Renal cortical epithelial cell (primary cell): ENCODE measurements at regions not wholly inside any gene's neighbourhood (a gene's known extent, or its start where the extent isn't known, plus 50 kb on each side); places are given as distances from the start of the nearest gene placed in this dataset.
A peak's percentile ranks its signal among the peaks of the same experiment; 100 is the strongest.

Source experiments
- DNase-seq: peaks from one replicate; pipeline ENCODE4 v3.0.0-alpha.2; 2011; ENCODE audit warnings: low read depth

DNA sequence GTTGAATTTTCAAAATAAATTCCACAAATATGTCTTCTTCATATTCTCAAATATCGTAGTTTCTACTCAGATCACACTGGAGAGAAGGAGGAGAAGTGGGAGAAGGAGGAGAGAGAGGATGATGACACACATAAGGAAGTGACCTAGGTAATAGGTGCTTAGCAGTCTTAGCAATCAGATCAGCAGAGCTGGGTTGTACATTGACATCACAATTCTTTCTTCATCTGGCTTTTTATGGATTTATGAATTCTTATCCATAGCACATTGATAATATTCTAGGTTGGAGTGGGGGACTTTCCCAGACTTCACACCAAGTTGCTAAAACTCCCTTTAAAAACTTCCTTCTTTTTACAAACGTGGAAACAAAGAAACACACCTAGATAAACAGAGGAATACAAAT, 86.9 kb downstream of the FGF9 start:
- no peak for DNase-seq

DNA sequence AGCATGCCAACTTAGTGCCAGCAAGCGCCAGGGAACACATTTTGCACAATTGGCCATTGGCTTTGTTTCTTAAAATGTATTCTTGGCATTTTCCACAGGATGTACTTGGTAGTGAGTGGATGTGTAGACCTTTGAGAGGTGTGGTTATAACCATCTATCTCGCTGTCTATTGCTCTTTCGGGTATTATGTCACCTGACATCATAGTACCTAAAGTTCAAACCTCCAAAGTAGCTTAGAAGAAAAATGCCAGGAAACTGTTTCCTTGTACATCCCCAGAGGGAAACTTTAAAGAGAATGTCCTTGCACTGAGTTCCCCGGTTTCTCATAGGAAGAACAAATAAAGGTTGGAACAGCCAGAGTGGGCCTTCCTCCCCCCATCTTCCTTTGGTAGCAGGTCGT, 87.6 kb downstream of the FGF9 start:
- DNase-seq, result no peak

DNA sequence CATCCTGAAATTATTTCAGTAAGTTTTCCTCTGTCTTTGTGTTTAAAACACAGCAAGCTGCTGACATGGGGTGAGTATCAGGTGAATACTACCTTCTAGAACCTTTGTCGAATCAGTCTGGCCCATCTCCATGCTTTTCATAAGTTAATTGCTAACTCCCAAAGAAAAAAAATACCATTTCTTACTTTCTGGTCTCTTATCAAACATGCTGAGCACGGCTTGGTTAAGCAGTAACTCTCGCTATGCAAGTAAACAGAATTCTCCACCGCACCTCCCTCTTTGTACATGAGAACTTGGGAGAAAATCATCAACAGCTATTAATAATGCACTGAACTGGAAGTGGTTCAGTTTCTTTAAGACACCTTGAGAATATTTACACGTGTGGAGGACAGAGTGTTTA, 88.6 kb downstream of the FGF9 start:
- peak; percentile 88 for DNase-seq

DNA sequence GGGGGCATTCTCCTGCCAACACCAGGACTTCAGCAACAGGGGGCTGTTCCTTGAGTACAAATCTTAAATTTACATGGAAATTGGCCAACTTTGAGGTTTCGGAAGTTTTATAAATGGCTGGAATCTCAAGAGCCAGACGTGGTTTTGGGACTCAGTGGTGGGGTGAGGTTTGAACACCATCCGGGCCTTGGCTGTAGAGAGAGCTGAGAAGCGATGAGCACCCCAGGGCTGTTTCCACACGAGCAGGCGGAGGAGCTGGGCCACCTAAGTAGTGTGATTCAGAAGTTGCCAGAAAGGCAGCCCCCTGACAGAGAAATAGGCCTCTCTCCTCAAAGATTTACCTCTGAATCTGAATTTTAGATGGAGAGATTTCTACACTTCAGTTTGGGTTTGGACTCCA, 89.0 kb downstream of the FGF9 start:
- DNase-seq, result no peak

DNA sequence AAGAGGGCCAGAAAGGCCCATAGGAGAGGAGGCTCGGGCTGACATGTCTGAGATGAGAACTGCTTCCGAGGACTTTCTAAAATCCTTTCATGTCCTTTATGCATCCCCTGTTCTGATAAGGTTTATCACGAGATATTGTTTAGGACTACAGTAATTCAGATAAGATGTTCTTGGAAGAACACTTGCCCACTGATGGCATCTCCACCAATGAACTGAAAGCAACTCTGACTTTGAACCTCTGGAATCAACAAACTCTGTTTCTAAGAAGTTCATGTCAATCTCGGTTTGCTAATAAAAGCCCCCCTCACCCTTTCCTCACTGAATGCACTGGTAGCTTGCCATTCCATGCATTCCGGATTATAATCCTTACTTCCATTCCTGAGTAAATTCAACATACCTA, 90.9 kb downstream of the FGF9 start:
- DNase-seq, result no peak

DNA sequence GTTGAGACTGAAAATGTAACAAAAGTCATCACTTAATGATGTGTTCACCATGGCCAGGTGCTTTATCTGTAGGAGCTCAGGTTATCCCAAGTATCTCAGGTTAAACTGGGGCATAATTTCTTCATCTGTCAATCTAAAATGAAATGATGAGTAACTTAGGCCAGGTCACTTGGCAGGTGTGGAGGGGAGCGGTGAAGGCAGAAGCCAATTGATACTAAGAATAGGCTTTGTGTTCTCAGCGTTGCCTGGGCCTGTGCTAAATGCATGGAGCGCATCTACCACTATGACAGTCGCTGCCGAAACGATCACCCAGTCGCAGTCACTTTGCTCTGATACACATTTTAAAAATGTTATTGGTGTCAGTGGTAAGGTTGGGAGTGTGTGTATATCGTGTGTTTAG, 91.6 kb downstream of the FGF9 start:
- no peak for DNase-seq

DNA sequence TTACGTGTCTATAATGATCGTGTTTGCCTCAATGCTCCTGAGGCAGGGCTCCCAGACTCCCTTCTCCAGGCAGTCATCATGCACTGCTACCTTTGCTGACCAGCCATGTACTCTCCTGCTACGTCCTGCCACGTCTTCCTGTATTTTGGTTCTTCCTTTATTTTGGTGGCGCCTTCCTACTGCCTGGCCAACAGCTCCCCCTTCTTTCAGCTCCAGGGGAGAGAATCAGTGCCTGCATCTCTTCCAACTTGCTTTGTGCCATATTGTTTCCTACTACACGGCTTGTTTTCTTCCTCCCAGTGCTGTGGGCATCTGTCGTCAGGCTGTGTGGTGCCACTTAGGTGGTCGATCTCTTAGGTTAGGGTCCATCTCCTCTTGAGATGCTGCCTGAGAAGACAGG, 96.2 kb downstream of the FGF9 start:
- no peak for DNase-seq

- DNase-seq, result no peak
Measured at GRCh38 chr13:21771075-21771474, 100.2 kb downstream of the FGF9 start.

- DNase-seq, result no peak
Measured at GRCh38 chr13:21777166-21777565, 106.3 kb downstream of the FGF9 start.

- DNase-seq, result no peak
Measured at GRCh38 chr13:21777813-21778212, 106.9 kb downstream of the FGF9 start.

GRCh38 chr13:21782736-21783135, 111.9 kb downstream of the FGF9 start:
- no peak for DNase-seq

DNA sequence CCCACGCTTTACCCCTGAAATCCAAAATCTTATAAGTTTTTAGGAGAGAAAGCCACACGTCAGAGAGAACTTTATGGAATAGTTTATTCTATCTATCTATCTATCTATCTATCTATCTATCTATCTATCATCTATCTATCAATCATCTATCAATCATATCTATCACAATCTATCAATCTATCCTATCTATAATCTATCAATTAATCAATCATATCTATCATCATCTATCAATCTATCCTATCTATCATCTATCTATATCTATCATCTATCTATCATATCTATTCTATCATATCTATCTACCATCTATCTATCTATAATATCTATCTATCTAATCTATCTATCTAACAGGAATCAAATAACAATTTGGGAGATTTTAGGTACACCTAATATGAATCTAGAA, 115.1 kb downstream of the FGF9 start:
- DNase-seq, result no peak

DNA sequence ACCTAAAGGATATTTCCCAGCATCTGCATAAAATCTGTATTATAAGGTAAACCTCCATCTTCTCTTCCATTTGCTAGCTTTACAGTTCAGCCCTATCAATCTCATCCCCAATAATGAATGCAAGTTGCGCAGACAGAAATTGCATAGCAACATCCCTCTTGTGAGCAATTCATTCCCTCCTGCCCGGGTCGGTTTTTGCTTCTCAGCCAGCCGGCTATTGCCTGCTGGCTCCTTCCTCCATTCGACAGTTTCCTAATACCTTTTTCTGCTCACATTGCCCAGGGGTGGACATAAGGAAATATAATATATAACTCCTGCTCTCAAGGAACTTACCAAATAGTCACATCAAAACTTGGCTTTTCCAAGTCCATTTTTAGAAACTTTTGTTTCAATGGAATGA, 125.2 kb downstream of the FGF9 start:
- DNase-seq, result no peak

GRCh38 chr13:21796775-21797514, 126.1 kb downstream of the FGF9 start:
- no peak for DNase-seq

GRCh38 chr13:21797736-21798135, 126.9 kb downstream of the FGF9 start:
- no peak for DNase-seq

- DNase-seq, result no peak
Measured at GRCh38 chr13:21798181-21798580, 127.3 kb downstream of the FGF9 start.

DNA sequence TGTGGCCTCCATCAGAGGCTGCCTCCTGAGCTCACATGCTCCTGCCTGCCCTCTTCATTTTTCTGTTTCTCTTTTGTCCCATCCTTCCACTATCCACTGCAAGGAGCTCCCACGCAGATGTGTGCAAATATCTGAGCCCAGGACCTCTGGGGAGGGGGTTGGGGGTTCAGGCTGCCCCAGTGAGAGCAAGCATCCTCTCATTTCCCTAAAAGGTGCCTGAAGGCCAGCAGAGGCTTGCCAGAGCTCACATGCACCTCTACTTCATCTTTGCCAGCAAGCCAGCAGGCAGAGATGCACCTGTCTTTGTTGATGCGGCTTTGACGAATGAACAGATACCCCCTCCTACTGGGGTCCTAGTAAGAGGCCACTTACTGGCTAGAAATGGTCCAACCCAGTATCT, 128.8 kb downstream of the FGF9 start:
- DNase-seq, result no peak

DNA sequence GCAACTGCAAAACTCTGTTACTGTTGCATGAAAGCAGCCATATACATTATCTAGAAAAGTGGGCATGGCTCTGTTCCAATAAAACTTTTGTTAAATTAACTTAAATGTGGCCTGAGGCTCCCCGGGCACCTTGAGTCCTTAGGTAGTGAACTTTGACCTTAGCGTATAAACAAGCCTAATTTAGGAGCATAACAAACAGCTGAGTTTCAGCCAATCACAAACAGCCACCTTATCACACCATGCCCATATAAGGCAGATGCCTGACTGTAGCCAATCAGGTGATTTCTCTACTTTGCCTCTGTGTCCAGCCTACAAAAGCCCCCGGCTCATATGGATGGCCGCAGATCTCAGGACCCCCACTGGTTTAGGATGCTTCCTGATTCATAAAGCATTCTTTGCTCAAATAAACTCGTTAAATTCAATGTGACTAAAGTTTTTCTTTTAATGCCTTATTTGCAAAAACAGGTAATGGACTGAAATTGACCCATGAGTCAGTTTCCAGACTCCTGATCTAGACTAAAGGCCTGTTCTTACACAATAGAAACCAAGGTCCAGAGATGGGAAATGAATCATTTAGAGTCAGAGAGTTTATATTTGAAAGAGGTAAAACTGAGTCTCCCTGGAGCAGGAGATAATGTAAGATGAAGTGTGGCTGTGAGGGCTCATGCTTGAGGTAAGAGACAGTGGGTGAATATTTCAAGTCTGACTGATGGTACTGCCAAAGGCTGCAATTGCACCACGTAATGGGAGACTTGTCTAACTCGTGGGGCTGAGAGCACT, 130.2 kb downstream of the FGF9 start:
- DNase-seq, result peak; percentile 90

DNA sequence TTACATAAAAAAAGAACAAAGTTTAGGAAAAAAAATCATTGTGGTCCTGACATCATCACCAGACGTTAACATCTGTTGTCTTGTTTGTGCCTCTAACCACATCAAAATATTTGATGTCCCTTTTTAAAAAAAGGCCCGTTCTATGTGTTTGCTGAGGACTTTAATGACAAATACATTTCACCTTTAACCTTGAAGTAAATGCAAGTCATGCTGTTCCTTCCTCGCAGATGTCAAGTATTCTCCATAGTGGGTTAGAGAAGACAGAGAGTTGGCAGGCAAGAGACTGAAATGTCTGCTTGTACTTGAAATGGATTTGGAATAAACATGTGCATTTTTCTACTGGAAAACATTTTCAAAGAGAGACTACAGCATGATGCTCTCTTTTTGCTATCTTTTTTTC, 134.9 kb downstream of the FGF9 start:
- no peak for DNase-seq

DNA sequence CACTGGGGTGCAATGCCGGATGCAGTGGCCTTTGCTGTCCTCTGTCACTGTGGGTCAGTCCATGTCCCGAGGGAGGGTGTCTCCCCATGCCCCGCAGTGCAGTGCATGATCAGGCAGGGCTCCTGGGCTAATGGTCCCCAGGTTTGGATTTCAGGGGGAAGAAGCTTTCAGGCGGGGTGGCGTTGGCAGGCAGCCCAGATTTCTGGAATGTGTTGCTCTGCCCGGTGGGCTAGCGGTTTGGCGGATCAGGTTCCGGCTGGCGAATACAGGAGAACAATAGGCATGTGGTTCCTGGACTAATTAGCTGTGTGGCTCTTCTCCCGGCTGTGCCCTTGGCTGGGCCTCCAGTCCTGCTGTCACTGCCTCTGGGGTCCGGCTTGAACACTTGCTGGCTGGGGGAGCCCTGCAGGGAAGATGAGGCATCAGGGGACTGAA, 141.3 kb downstream of the FGF9 start:
- peak; percentile 66 for DNase-seq

- DNase-seq, result no peak
Measured at GRCh38 chr13:21813110-21813509, 142.2 kb downstream of the FGF9 start.

- DNase-seq, result peak; percentile 76
Measured at GRCh38 chr13:21813844-21814243, 143.0 kb downstream of the FGF9 start.

GRCh38 chr13:21814604-21815003, 143.7 kb downstream of the FGF9 start:
- DNase-seq, result no peak

- DNase-seq, result no peak
Measured at GRCh38 chr13:21817878-21818277, 147.0 kb downstream of the FGF9 start.
